ENCODE measurements at regions not wholly inside any gene's neighbourhood (a gene's known extent, or its start where the extent isn't known, plus 50 kb on each side); places are given as distances from the start of the nearest gene placed in this dataset.

DNA sequence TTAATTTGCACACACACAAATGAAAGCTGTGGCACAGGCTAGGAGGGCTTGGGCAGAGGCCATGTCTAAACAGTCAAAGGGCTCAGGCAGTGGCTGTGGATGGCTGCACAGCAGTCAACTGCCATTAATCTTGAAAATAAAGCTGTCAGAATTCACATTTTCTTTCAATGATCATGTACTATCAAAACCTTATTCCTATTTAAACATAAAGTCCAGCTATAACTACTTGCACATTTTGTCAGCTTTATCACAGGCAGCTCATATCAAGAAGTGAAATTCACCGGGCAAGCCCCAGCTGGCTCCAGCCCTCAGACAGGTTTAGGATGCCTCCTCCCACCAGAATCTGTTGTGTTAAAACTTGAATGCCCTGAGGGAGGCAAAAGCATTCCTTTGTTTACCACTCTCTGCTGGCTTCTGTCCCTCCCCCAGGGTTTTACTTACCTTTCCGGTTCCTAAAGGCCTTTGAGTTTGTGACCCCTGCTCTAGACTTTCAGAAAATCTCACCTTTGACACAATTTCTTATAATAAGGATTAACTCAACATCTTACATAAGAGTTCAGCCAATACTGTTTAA, 54.9 kb upstream of the GRAMD2B start:
- DNase-seq, result no peak

DNA sequence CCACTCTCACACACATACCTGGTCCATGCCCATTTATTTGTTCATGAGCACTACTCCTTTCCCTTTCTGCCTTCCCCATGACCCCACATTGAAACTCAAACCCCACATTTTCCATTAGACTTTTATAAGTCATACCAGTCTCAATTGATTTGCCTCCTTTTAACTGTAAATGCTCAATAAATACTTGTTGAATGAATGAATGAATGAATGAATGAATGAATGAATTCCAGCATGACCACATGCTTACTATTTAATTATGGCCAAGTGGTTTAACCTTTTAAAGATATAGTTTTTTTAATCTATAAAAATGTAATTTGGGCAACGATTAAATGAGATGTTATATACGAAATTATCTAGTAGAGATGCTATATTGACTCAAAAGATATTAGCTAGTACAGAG, 54.1 kb upstream of the GRAMD2B start:
- DNase-seq, result no peak

DNA sequence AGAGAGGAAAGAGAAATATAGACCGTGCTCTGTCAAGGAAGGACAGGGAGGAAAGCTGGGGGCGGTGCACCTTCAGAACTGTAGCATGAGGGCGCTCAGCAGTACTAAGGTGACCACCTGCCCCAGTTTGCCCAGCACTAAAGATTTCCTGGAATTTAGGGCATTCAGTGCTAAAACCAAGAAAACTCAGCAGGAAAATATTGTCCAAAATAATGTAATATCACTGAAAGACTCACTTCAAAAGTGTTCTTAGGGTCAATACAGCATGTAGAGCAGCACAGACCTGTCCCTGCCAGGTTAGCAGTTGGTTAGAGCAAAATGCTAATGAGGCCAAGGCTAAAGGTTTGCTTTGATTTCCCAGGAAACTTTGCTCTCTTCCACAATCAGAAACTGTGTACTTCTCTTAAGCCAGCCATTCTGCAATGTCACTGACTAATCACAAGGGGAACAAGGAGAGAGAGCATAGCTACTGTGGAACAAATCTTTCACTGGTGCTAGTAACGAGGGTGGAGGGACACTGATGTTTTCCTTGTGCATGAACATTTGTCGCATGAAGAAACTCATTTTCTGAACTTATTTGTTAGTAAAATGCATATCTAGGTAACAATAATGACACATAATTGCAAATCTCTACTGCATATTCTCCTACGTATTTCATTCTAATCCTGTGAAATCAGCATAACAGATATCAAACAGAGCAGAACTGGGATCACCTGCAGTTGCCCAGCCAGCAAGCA, 53.0 kb upstream of the GRAMD2B start:
- no peak for DNase-seq

DNA sequence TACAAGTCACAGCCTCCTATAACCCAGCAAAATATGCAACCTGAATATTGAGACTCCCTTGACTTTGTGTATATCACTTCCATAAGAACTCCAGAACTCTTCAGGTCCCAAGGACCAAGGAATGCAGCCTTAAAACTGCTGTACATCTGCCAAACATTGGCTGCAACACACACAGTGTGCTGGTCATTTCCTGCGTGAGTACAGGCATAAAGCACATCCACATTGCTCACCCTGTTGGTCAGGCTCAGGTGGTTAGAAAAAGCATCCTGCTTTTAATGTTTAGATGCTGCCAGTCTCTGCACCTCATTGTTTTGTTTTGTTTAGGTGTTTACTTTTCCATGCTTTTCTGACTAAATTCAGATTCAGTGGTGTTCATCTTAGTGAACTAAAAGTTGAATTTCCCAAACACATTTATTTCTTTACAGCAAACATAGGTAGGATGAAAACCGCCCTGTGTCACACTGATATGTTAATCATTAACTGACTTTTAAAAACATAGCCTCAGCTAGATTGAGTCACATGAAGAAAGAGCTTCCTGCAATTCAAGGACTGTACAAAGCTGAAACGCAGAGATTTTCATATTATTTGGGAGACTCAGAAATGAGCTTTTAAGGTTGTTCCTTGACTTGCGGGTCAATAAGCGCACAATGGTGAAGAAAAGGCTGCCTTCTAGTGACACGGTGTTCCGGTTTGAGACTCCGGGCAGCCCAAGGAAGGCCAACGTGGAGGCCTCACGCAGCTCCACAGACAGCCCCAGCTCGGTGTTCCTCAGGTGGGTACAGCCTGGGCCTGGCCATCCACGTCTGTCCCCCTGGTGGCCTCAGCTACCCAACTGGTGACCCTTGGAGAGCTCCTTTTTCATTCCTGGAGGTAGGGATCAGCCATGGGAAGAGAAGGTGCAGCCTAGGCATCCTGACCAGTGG, 52.2 kb upstream of the GRAMD2B start:
- DNase-seq, result no peak

DNA sequence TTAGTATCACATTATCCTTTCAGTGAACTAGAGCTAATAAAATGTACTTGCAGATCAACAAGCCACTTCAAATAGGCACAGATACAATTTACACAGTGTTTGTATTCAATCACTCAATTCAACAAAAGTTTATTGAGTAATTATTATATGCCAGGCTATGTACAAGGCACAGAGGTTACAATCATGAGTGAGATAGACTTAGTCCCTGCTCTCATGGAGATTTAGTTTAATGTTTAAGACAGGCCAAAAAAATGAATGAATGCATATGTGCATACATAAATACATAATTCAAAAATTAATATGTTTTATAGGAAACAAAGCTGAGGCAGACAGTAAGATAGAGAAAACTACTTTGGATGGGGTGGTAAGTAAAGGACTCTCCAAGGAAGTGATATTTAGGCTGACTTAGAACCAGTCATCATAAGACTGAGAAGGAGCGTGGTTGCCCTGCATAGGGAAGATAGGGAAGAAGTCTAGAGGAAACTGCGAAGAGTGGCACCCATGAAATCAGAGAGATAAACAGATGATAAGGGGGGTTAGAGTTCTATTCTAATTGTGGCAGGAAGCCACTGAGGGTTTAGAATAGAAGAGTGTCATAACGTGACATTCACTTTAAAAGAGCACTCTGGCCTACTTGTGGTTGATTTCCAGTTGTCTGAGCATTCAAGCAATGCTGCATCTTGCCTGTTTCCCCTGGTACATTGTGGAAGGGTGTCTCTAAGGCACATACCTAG, 49.7 kb upstream of the GRAMD2B start:
- no peak for DNase-seq

All from stimulated activated CD8-positive, alpha-beta memory T cell treated with anti-CD3 and anti-CD28 coated beads, Interleukin-4, amount 100 ng/mL, for 48 hours (primary cell).